HL-60/S4 treated with phorbol 12-myristate 13-acetate at 8.2 ng/mL for 4 days and 3 days (cell line): ENCODE measurements at regions not wholly inside any gene's neighbourhood (a gene's known extent, or its start where the extent isn't known, plus 50 kb on each side); places are given as distances from the start of the nearest gene placed in this dataset.
"Not testable (repeated sequence)": the region's sequence is repeated elsewhere in the genome, so short reads cannot be mapped to it uniquely, and the experiment has no call there.

Source experiments
- in situ Hi-C: fragments of 300-500 bp; cut with MboI; formaldehyde crosslinking; loops from 2 replicates; pipeline ENCODE4 v1.15.0; 2022; ENCODE audit warnings: low sequenced_read_pairs

GRCh38 chr2:209145941-209146681, 277.7 kb upstream of the MAP2 start:
- in situ Hi-C loops = no loop called here

- in situ Hi-C loops = no loop called here
Measured at GRCh38 chr2:209146682-209147320, 277.0 kb upstream of the MAP2 start.

GRCh38 chr2:209147981-209148380, 275.9 kb upstream of the MAP2 start:
- in situ Hi-C loops = no loop called here

GRCh38 chr2:209160800-209161588, 262.9 kb upstream of the MAP2 start:
- in situ Hi-C loops = no loop called here

- in situ Hi-C loops = no loop called here
Measured at GRCh38 chr2:209162129-209162528, 261.7 kb upstream of the MAP2 start.

GRCh38 chr2:209181984-209182383, 241.9 kb upstream of the MAP2 start:
- in situ Hi-C loops = no loop called here

- in situ Hi-C loops = not testable (repeated sequence)
Measured at GRCh38 chr2:209186886-209187285, 237.0 kb upstream of the MAP2 start.

- in situ Hi-C loops = no loop called here
Measured at GRCh38 chr2:209189893-209190292, 234.0 kb upstream of the MAP2 start.

- in situ Hi-C loops = no loop called here
Measured at GRCh38 chr2:209191139-209191538, 232.7 kb upstream of the MAP2 start.

GRCh38 chr2:209194717-209195116, 229.1 kb upstream of the MAP2 start:
- in situ Hi-C loops = no loop called here

GRCh38 chr2:209208211-209208610, 215.6 kb upstream of the MAP2 start:
- in situ Hi-C loops = no loop called here

GRCh38 chr2:209209943-209210342, 213.9 kb upstream of the MAP2 start:
- in situ Hi-C loops = no loop called here

GRCh38 chr2:209230560-209230959, 193.3 kb upstream of the MAP2 start:
- in situ Hi-C loops = no loop called here

- in situ Hi-C loops = no loop called here
Measured at GRCh38 chr2:209236377-209236776, 187.5 kb upstream of the MAP2 start.

- in situ Hi-C loops = no loop called here
Measured at GRCh38 chr2:209238765-209239584, 184.9 kb upstream of the MAP2 start.

GRCh38 chr2:209239585-209239938, 184.3 kb upstream of the MAP2 start:
- in situ Hi-C loops = no loop called here

GRCh38 chr2:209240204-209240603, 183.6 kb upstream of the MAP2 start:
- in situ Hi-C loops = no loop called here

- in situ Hi-C loops = no loop called here
Measured at GRCh38 chr2:209253544-209253943, 170.3 kb upstream of the MAP2 start.

GRCh38 chr2:209259767-209260166, 164.1 kb upstream of the MAP2 start:
- in situ Hi-C loops = no loop called here

- in situ Hi-C loops = no loop called here
Measured at GRCh38 chr2:209260281-209260680, 163.6 kb upstream of the MAP2 start.
